ENCODE measurements at regions not wholly inside any gene's neighbourhood (a gene's known extent, or its start where the extent isn't known, plus 50 kb on each side); places are given as distances from the start of the nearest gene placed in this dataset.

DNA sequence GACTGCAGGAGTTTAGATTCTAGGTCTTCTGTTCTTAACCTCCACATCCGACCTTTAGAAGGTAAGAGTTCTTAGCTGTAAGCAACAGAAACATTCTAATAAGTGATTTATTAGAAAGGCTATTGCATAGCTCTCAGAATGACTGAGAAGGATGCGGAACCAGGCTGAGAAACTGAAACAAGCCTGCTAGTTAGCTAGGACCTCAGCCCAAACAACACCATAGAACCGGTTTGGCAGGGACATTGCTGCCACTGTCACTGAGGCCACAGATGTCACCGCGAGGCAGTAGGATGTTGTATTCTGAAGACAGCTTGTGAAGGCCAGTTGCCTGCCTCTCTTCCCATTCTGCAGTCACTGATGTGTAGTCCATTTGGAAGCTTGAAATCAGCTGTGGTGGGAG, 160.0 kb upstream of the ARX start:
- TF ChIP-seq CTCF (conservative IDR thresholded peaks at IDR 0.05) (no peak), ZFX (IDR thresholded peaks at IDR 0.05) (no peak)
